HFFc6 (cell line): ENCODE measurements at regions not wholly inside any gene's neighbourhood (a gene's known extent, or its start where the extent isn't known, plus 50 kb on each side); places are given as distances from the start of the nearest gene placed in this dataset.
"Not testable (repeated sequence)": the region's sequence is repeated elsewhere in the genome, so short reads cannot be mapped to it uniquely, and the experiment has no call there.

Experiments
- DNase-seq: peaks from one replicate; pipeline ENCODE4 v3.0.0-alpha.2; 2018
- H3K27ac Mint-ChIP-seq: 2 replicates; pipeline ENCODE4 v1.8.0; 2020; ENCODE audit warnings: mild to moderate bottlenecking, mixed read lengths
- H3K27me3 Mint-ChIP-seq: 2 replicates; pipeline ENCODE4 v1.8.0; 2021; ENCODE audit warnings: mild to moderate bottlenecking, moderate library complexity, mixed read lengths; ENCODE audit not compliant: insufficient read depth
- H3K36me3 Mint-ChIP-seq: 2 replicates; pipeline ENCODE4 v1.8.0; 2021; ENCODE audit warnings: low read depth, mixed read lengths
- H3K4me1 Mint-ChIP-seq: 2 replicates; pipeline ENCODE4 v1.8.0; 2020; ENCODE audit warnings: low read depth, mixed read lengths
- H3K4me3 Mint-ChIP-seq: 2 replicates; pipeline ENCODE4 v1.8.0; 2020; ENCODE audit warnings: mild to moderate bottlenecking, moderate library complexity, mixed read lengths
- H3K9me3 Mint-ChIP-seq: 2 replicates; pipeline ENCODE4 v1.8.0; 2020; ENCODE audit warnings: mild to moderate bottlenecking, mixed read lengths
- TF ChIP-seq, protein P1 (sequence below): fragments of 200-600 bp; sonication (generic); IDR thresholded peaks from 2 replicates; pipeline ENCODE4 v1.5.0; 2021; ENCODE audit warnings: antibody characterized with exemption, mild to moderate bottlenecking

DNA sequence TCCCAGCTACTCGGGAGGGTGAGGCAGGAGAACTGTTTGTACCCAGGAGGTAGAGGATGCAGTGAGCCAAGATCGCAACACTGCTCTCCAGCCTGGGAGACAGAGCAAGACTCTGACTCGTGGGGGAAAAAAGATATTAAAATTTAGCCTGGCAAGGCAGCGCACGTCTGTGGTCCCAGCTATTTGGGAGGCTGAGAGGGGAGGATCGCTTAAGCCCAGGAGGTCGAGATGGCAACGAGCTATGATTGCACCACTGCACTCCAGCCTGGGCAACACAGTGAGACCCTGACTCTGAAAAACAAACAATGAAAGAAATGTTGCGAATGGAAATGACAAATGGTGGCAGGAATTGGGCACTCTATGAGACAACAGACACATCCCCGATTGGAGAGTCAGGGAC is 137.2 kb upstream of the C1QTNF3 start:
- not testable (repeated sequence) for H3K4me1 Mint-ChIP-seq, H3K36me3 Mint-ChIP-seq, H3K27ac Mint-ChIP-seq, H3K27me3 Mint-ChIP-seq, H3K4me3 Mint-ChIP-seq, DNase-seq, H3K9me3 Mint-ChIP-seq

DNA sequence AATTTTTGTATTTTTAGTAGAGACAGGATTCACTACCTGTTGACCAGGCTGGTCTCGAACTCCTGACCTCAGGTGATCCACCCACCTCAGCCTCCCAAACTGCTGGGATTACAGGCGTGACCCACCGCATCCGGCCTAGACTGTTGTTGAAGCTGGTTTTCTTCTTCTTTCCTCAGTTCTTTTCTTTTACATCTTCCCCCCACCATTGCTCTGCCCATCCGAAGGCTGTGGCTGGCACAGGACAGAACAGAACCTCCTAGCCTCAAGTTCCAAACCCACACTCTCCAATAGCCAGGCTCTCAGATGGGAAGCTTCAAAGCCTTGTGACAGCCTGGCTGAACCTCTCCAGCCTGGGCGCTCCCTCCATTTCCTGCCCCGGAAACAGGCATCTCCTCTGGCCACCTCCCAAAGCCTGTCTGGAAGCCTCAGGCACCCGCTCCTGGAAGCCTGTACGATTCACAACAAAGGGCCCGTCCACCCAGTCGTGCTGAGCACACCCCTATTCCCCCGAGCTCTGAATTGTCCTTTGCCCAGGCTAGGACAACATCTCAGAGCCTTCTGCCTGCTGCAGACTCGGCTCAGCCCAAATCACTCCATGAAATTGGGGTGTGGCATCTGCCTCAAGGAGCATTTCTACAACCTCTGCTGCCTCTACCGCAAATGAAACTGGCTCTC is 138.1 kb upstream of the C1QTNF3 start:
- DNase-seq, H3K9me3 Mint-ChIP-seq: not testable (repeated sequence)

DNA sequence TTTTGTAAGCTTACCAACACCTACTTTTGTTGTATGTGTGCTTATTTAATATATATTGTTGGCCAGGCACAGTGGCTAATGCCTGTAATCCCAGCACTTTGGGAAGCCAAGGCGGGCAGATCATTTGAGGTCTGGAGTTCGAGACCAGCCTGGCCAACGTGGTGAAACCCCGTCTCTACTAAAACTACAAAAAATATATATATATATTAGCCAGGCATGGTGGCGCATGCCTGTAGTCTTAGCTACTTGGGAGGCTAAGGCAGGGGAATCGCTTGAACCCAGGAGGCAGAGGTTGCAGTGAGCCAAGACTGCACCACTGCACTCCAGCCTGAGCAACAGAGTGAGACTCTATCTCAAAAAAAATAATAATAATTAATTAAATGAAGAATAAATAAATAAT is 142.0 kb upstream of the C1QTNF3 start:
- H3K9me3 Mint-ChIP-seq, H3K4me3 Mint-ChIP-seq, H3K4me1 Mint-ChIP-seq, H3K36me3 Mint-ChIP-seq, H3K27ac Mint-ChIP-seq, DNase-seq, H3K27me3 Mint-ChIP-seq: not testable (repeated sequence)

More for the DNA sequence above, 138.1 kb upstream of the C1QTNF3 start:
- H3K36me3 Mint-ChIP-seq, H3K4me3 Mint-ChIP-seq, H3K27ac Mint-ChIP-seq, H3K4me1 Mint-ChIP-seq, H3K27me3 Mint-ChIP-seq: not testable (repeated sequence)

DNA sequence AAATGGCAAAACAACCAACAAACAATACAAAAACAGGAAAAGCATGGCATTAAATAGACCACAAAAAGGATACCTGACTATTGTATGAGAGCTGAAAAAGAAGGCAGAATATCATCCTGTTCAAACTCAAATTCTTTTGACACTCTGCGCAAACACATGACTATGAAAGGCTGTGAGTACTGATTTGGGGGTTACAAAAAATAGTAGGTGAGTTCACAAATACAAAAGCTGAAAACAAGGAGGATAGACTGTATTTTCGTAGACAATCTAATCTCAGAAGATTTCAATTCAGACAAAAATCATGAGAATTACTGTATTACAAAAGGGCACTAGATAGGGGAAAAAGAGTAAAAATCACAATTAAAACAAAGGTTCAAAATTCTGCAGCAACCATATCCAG is 142.6 kb upstream of the C1QTNF3 start:
- not testable (repeated sequence) for H3K27ac Mint-ChIP-seq, H3K9me3 Mint-ChIP-seq, H3K27me3 Mint-ChIP-seq, H3K4me3 Mint-ChIP-seq, H3K4me1 Mint-ChIP-seq, H3K36me3 Mint-ChIP-seq, DNase-seq

DNA sequence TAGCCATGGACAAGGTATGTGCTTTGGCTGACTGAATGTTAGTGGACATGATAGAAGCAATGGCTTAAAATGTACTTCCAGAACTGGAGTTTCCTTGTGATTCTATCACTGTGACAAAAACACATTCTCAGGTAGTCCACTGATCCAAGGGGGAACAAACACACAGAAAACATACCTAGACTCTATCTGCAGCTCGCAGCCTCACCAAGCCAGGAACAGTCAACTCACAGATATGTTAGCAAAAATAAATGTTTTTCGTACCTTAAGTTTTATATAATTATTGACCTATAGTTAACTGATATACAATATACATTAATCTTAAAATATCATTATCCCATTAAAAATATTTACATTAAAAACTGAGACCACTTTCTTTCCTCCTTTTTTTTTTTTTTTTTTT is 143.1 kb upstream of the C1QTNF3 start:
- H3K4me3 Mint-ChIP-seq, DNase-seq, H3K27ac Mint-ChIP-seq, H3K9me3 Mint-ChIP-seq, H3K36me3 Mint-ChIP-seq, H3K27me3 Mint-ChIP-seq, H3K4me1 Mint-ChIP-seq: not testable (repeated sequence)

DNA sequence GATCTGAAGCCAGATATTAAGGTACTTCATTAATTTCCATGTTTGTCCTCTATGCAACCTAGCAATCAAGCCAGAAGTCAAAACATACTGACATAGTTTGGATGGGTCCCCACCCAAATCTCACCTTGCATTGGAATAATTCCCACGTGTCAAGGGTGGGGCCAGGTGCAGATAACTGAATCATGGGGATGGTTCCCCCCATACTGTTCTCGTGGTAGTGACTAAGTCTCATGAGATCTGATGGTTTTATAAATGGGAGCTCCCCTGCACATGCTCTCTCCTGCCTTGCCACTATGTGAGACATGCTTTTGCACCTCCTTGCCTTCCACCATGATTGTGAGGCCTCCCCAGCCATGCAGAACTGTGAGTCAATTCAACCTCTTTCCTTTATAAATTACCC is 143.9 kb upstream of the C1QTNF3 start:
- H3K4me1 Mint-ChIP-seq, H3K36me3 Mint-ChIP-seq, H3K27ac Mint-ChIP-seq, H3K4me3 Mint-ChIP-seq, DNase-seq, H3K9me3 Mint-ChIP-seq, H3K27me3 Mint-ChIP-seq: not testable (repeated sequence)

DNA sequence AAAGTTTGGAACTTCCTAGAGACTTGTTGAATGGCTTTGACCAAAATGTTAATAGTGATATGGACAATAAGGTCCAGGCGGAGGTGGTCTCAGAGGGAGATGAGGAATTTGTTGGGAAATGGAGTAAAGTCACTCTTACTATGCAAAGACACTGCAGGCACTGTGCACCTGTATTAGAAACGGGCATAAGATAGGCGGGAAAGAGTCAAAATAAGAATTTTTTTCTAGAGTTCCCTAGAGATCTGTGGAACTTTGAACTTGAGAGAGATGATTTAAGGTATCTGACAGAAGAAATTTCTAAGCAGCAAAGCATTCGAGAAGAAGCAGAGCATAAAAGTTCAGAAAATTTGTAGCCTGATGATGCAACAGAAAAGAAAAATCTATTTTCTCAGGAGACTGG is 144.4 kb upstream of the C1QTNF3 start:
- H3K9me3 Mint-ChIP-seq, DNase-seq, H3K36me3 Mint-ChIP-seq, H3K27me3 Mint-ChIP-seq, H3K27ac Mint-ChIP-seq, H3K4me1 Mint-ChIP-seq, H3K4me3 Mint-ChIP-seq: not testable (repeated sequence)

DNA sequence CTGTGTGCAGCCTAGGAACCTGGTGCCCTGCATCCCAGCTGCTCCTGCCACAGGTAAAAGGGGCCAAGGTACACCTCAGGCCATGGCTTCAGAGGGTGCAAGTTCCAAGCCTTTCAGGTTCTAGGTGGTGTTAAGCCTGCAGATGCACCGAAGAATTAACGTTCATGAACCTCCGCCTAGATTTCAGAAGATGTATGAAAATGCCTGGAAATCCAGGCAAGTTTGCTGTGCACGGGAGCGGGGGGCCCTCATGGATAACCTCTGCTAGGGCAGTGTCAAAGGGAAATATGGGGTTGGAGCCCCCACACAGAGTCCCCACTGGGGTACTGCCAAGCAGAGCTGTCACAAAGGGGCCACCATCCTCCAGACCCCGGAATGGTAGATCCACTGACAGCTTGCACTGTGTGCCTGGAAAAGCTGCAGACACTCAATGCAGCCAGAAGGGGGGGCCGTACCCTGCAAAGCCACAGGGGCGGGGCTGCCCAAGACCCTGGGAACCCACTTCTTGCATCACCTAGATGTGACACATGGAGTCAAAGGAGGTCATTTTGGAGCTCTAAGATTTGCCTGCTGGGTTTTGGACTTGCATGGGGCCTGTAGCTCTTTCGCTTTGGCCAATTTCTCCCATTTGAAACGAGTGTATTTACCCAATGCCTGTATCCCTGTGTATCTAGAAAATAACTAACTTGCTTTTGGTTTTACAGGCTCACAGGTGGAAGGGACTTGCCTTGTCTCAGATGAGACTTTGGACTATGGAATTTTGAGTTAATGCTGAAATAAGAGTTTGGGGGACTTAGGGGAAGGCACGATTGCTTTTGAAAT is 145.2 kb upstream of the C1QTNF3 start:
- H3K9me3 Mint-ChIP-seq, H3K27ac Mint-ChIP-seq, H3K4me1 Mint-ChIP-seq, H3K27me3 Mint-ChIP-seq, H3K36me3 Mint-ChIP-seq, H3K4me3 Mint-ChIP-seq: not testable (repeated sequence)
- TF ChIP-seq, protein P1, sequence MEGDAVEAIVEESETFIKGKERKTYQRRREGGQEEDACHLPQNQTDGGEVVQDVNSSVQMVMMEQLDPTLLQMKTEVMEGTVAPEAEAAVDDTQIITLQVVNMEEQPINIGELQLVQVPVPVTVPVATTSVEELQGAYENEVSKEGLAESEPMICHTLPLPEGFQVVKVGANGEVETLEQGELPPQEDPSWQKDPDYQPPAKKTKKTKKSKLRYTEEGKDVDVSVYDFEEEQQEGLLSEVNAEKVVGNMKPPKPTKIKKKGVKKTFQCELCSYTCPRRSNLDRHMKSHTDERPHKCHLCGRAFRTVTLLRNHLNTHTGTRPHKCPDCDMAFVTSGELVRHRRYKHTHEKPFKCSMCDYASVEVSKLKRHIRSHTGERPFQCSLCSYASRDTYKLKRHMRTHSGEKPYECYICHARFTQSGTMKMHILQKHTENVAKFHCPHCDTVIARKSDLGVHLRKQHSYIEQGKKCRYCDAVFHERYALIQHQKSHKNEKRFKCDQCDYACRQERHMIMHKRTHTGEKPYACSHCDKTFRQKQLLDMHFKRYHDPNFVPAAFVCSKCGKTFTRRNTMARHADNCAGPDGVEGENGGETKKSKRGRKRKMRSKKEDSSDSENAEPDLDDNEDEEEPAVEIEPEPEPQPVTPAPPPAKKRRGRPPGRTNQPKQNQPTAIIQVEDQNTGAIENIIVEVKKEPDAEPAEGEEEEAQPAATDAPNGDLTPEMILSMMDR: peak; percentile 80
- DNase-seq: peak; percentile 59

DNA sequence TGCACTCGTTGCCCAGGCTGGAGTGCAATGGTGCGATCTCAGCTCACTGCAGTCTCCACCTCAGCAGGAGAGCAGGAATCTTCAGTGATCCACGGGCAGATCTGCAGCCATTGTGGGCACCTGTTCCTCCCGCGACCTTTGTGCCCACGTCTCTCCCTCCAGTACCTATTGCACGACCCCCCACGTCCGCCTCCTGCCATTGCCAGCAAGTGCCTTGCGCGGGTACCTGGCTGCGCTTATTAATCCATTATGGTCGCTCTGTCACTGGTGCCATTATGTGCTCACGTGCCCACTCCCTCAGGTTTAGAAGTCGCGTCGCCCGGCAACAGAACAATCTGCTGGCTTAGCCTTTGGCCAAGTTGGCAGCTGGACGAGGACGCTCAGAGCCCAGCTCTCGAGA is 146.2 kb upstream of the C1QTNF3 start:
- not testable (repeated sequence) for DNase-seq, H3K27me3 Mint-ChIP-seq, H3K36me3 Mint-ChIP-seq, H3K9me3 Mint-ChIP-seq, H3K4me3 Mint-ChIP-seq, H3K4me1 Mint-ChIP-seq, H3K27ac Mint-ChIP-seq

DNA sequence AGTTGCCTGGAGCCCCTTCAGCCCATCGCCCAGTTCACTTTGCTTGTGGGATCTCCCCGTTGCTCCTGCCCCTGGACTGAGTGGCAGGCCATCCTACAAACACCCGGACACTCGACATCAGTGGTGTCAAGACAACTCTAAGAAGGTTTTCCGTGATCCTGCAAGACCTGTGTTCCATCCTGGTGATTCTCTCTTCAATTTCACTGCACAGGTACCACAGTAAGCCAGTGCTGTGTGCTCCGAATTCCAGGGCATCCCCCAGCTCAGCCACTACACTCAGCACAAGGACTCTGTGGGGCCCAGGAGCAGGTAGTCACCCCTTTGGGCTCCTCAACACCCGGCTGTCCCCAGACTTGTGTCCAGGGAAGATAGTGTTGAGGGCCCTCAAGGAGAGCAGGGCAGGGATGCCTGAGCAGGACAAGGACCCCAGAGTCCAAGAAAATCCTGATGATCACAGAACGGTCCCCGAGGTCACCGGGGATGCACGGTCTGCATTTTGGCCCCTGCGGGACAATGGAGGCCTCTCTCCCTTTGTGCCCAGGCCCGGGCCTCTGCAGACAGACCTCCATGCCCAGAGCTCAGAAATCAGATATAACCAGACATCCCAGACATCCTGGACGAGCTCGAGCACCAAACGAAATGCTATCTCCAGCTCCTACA is 146.9 kb upstream of the C1QTNF3 start:
- H3K27ac Mint-ChIP-seq, H3K4me3 Mint-ChIP-seq, H3K9me3 Mint-ChIP-seq, H3K36me3 Mint-ChIP-seq, H3K27me3 Mint-ChIP-seq, H3K4me1 Mint-ChIP-seq: not testable (repeated sequence)
- peak; percentile 9 for DNase-seq

DNA sequence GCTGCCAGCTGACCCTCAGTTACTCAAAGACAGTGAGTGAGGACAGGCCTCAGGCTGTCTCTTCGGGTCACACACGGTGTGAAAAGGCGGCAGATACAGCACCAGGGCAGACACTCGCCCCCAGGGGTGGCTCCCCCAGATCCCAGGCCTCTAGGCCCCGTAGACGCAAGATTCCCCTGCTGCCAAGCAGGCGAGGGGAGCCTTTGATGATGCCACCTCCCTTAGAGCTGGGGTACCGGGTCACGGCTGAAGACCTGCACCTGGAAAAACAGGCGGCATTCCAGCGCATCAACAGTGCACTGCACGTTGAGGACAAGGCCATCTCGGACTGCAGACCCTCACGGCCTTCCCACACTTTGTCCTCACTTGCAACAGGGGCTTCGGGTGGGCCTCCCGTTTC is 147.5 kb upstream of the C1QTNF3 start:
- not testable (repeated sequence) for H3K27me3 Mint-ChIP-seq, H3K36me3 Mint-ChIP-seq, H3K9me3 Mint-ChIP-seq, H3K4me3 Mint-ChIP-seq, H3K27ac Mint-ChIP-seq, H3K4me1 Mint-ChIP-seq, DNase-seq

DNA sequence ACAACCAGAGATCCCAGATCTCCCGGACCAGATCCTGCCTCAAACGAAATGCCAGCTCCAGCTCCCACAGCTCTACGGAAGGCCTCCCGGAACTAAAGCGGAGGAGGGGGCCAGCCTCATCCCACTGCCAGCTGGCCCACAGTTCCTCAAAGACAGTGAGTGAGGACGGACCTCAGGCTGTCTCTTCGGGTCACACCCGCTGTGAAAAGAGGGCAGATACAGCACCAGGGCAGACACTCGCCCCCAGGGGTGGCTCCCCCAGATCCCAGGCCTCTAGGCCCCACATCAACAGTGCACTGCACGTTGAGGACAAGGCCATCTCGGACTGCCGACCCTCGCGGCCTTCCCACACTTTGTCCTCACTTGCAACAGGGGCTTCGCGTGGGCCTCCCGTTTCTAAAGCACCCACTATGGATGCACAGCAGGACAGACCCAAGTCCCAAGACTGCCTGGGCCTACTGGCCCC is 148.3 kb upstream of the C1QTNF3 start:
- not testable (repeated sequence) for H3K27me3 Mint-ChIP-seq, H3K27ac Mint-ChIP-seq, DNase-seq, H3K36me3 Mint-ChIP-seq, H3K4me1 Mint-ChIP-seq, H3K9me3 Mint-ChIP-seq, H3K4me3 Mint-ChIP-seq
